WTC11 (cell line): ENCODE measurements at regions not wholly inside any gene's neighbourhood (a gene's known extent, or its start where the extent isn't known, plus 50 kb on each side); places are given as distances from the start of the nearest gene placed in this dataset.

ENCODE experiments used
- ATAC-seq: fragments of 200-7000 bp; cut with Tn5 transposase; 2 replicates; pipeline ENCODE4 v1.10.0; 2021; ENCODE audit warnings: mild to moderate bottlenecking, moderate library complexity
- CTCF ChIA-PET: fragments of 300-600 bp; sonication (Branson Sonifier 250); formaldehyde crosslinking; loops from one replicate; lab custom pipeline; 2021; ENCODE audit warnings: antibody characterized with exemption; lab: Charles Lee
- POLR2A ChIA-PET: fragments of 350-600 bp; sonication (Branson Sonifier 250); formaldehyde crosslinking; loops from one replicate; lab custom pipeline; 2021; ENCODE audit warnings: antibody characterized with exemption; lab: Charles Lee
- DNase-seq: peaks from one replicate; pipeline ENCODE4 v3.0.0; 2021; ENCODE audit warnings: low spot score
- H3K27ac Mint-ChIP-seq: 2 replicates; pipeline ENCODE4 v1.8.0; 2021; ENCODE audit warnings: mixed read lengths
- H3K27me3 Mint-ChIP-seq: 2 replicates; pipeline ENCODE4 v1.8.0; 2021; ENCODE audit warnings: low read depth, mild to moderate bottlenecking, moderate library complexity, mixed read lengths
- H3K36me3 Mint-ChIP-seq: 2 replicates; pipeline ENCODE4 v1.8.0; 2021; ENCODE audit warnings: mixed read lengths
- H3K4me1 Mint-ChIP-seq: 2 replicates; pipeline ENCODE4 v1.8.0; 2022; ENCODE audit warnings: mixed read lengths
- H3K4me3 Mint-ChIP-seq: 2 replicates; pipeline ENCODE4 v1.8.0; 2021; ENCODE audit warnings: mild to moderate bottlenecking, moderate library complexity, mixed read lengths
- H3K9me3 Mint-ChIP-seq: 2 replicates; pipeline ENCODE4 v1.8.0; 2021; ENCODE audit warnings: mixed read lengths
- ARID4B ChIP-seq: sonication (generic); formaldehyde crosslinking; IDR thresholded peaks from 2 replicates; pipeline ENCODE4 v1.8.0; 2023; ENCODE audit warnings: missing genetic modification reagents, mild to moderate bottlenecking, borderline replicate concordance
- ATF1 ChIP-seq: sonication (generic); formaldehyde crosslinking; IDR thresholded peaks from 2 replicates; pipeline ENCODE4 v1.8.1; 2023; ENCODE audit warnings: mild to moderate bottlenecking, moderate library complexity, missing genetic modification reagents
- ERG ChIP-seq: fragments of 250-450 bp; sonication (Bioruptor Pico); IDR thresholded peaks from 2 replicates; pipeline ENCODE4 v1.8.0; 2021; ENCODE audit warnings: mild to moderate bottlenecking
- ESRRA ChIP-seq: sonication (generic); formaldehyde crosslinking; IDR thresholded peaks from 2 replicates; pipeline ENCODE4 v1.8.1; 2022; ENCODE audit warnings: mild to moderate bottlenecking, missing genetic modification reagents, borderline replicate concordance
- ETV6 ChIP-seq: sonication (generic); formaldehyde crosslinking; IDR thresholded peaks from 2 replicates; pipeline ENCODE4 v1.8.1; 2022; ENCODE audit warnings: mild to moderate bottlenecking, missing genetic modification reagents
- FOXP1 ChIP-seq: sonication (generic); formaldehyde crosslinking; IDR thresholded peaks from 2 replicates; pipeline ENCODE4 v1.8.0; 2022; ENCODE audit warnings: missing genetic modification reagents, mild to moderate bottlenecking, moderate library complexity, borderline replicate concordance
- GABPB1 ChIP-seq: sonication (generic); formaldehyde crosslinking; IDR thresholded peaks from 2 replicates; pipeline ENCODE4 v1.8.1; 2023; ENCODE audit warnings: mild to moderate bottlenecking, missing genetic modification reagents
- IRF1 ChIP-seq: sonication (generic); formaldehyde crosslinking; IDR thresholded peaks from 2 replicates; pipeline ENCODE4 v1.8.0; 2023; ENCODE audit warnings: missing genetic modification reagents
- JUN ChIP-seq: sonication (generic); formaldehyde crosslinking; IDR thresholded peaks from 2 replicates; pipeline ENCODE4 v1.8.0; 2023; ENCODE audit warnings: mild to moderate bottlenecking, missing genetic modification reagents
- MAX ChIP-seq: sonication (generic); formaldehyde crosslinking; IDR thresholded peaks from 2 replicates; pipeline ENCODE4 v1.8.0; 2022; ENCODE audit warnings: mild to moderate bottlenecking, missing genetic modification reagents
- NFATC4 ChIP-seq: fragments of 250-450 bp; sonication (Bioruptor Pico); IDR thresholded peaks from 2 replicates; pipeline ENCODE4 v1.9.0; 2021; ENCODE audit warnings: mild to moderate bottlenecking
- NR2C2 ChIP-seq: sonication (generic); formaldehyde crosslinking; IDR thresholded peaks from 2 replicates; pipeline ENCODE4 v1.8.0; 2022; ENCODE audit warnings: mild to moderate bottlenecking, missing genetic modification reagents
- ZNF232 ChIP-seq: sonication (generic); formaldehyde crosslinking; IDR thresholded peaks from 2 replicates; pipeline ENCODE4 v1.8.0; 2022; ENCODE audit warnings: mild to moderate bottlenecking, missing genetic modification reagents
- ZNF263 ChIP-seq: sonication (generic); formaldehyde crosslinking; IDR thresholded peaks from 2 replicates; pipeline ENCODE4 v1.8.1; 2022; ENCODE audit warnings: low read depth, mild to moderate bottlenecking, moderate library complexity, missing genetic modification reagents
- ZNF423 ChIP-seq: fragments of 250-450 bp; sonication (Bioruptor Pico); IDR thresholded peaks from 2 replicates; pipeline ENCODE4 v2.1.2; 2022; ENCODE audit warnings: mild to moderate bottlenecking, moderate library complexity
- ZNF532 ChIP-seq: fragments of 250-450 bp; sonication (Bioruptor Pico); IDR thresholded peaks from 2 replicates; pipeline ENCODE4 v1.9.0; 2021; ENCODE audit warnings: mild to moderate bottlenecking, borderline replicate concordance
- TF ChIP-seq, protein P1 (sequence below): fragments of 250-450 bp; sonication (Bioruptor Pico); IDR thresholded peaks from 2 replicates; pipeline ENCODE4 v1.9.0; 2021; ENCODE audit warnings: moderate library complexity, mild to moderate bottlenecking, inconsistent platforms, borderline replicate concordance
- TF ChIP-seq, protein P2 (sequence below): sonication (generic); formaldehyde crosslinking; IDR thresholded peaks from 2 replicates; pipeline ENCODE4 v1.8.1; 2023; ENCODE audit warnings: mild to moderate bottlenecking, missing genetic modification reagents, borderline replicate concordance

DNA sequence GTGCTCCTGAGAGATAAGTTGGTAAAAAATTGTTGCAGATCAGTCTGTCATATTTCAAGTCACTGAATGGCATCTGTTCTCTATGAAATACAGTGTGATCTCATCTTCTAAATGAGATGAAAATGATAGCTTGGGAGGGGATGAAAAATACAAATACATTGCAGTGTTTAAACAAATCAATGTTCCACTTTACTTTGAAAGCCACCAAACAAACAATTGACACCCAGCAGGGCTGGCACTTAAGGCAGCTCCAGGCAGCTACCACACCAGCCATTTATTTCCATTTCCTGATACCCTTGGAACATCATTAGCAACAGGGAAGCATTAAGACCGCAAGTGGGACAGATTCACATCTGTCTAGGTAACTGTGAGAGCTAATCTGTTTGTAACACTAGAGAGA is 827.6 kb upstream of the KIF2B start (continued):
- TF ChIP-seq ZNF532, result no peak

DNA sequence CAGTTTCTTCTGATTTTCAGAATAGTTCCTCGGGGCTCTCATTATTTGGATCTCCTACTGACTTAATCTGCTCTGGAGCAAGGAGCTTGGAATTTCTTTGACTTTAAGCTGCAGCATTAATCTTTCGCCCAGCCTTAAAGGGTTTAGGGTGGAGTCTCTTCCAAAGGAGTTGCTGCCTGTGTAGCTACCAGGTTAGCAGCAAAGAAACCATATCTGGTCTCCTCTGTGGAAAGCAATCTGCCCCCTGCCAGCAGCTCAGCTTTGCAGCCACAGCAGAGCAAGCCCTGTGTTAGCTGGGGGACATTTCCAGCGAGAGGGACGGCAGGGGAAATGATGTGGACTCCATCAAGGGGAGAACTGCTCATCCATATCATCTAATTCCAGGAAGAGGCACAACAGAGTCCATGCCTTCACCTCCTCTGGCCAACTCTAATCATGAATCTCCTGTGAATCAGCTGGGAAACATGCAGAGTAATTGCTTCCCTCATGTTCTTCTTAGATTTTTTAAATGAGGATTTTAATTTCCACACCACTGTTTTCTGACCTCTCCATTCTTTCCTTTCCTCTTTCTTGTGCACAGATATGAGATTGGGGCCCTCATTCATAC is 827.6 kb upstream of the CA10 start:
- TF ChIP-seq, protein P1, sequence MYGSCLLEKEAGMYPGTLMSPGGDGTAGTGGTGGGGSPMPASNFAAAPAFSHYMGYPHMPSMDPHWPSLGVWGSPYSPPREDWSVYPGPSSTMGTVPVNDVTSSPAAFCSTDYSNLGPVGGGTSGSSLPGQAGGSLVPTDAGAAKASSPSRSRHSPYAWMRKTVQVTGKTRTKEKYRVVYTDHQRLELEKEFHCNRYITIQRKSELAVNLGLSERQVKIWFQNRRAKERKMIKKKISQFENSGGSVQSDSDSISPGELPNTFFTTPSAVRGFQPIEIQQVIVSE, result no peak
- TF ChIP-seq ATF1 (CRISPR knock-in tag) (no peak), ZNF263 (no peak), ZNF232 (CRISPR knock-in tag) (no peak), IRF1 (no peak)
- TF ChIP-seq, protein P2, sequence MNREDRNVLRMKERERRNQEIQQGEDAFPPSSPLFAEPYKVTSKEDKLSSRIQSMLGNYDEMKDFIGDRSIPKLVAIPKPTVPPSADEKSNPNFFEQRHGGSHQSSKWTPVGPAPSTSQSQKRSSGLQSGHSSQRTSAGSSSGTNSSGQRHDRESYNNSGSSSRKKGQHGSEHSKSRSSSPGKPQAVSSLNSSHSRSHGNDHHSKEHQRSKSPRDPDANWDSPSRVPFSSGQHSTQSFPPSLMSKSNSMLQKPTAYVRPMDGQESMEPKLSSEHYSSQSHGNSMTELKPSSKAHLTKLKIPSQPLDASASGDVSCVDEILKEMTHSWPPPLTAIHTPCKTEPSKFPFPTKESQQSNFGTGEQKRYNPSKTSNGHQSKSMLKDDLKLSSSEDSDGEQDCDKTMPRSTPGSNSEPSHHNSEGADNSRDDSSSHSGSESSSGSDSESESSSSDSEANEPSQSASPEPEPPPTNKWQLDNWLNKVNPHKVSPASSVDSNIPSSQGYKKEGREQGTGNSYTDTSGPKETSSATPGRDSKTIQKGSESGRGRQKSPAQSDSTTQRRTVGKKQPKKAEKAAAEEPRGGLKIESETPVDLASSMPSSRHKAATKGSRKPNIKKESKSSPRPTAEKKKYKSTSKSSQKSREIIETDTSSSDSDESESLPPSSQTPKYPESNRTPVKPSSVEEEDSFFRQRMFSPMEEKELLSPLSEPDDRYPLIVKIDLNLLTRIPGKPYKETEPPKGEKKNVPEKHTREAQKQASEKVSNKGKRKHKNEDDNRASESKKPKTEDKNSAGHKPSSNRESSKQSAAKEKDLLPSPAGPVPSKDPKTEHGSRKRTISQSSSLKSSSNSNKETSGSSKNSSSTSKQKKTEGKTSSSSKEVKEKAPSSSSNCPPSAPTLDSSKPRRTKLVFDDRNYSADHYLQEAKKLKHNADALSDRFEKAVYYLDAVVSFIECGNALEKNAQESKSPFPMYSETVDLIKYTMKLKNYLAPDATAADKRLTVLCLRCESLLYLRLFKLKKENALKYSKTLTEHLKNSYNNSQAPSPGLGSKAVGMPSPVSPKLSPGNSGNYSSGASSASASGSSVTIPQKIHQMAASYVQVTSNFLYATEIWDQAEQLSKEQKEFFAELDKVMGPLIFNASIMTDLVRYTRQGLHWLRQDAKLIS (CRISPR knock-in tag), result no peak
- ChIA-PET POLR2A (no interaction called here), CTCF (no interaction called here)
- DNase-seq (no peak), ATAC-seq (peak; percentile 41; the same call in 1 of the 2 replicates)
- Mint-ChIP-seq H3K4me1 (no peaks in the 10 kb centered on the region; the same call in 1 of the 2 replicates), H3K27ac (no peak overlapping the region), H3K4me3 (no peak overlapping the region), H3K9me3 (peaks cover 54% of the 10 kb centered on the region), H3K36me3 (peaks cover 22% of the 10 kb centered on the region), H3K27me3 (peaks cover 3% of the 10 kb centered on the region; the same call in 1 of the 2 replicates)

DNA sequence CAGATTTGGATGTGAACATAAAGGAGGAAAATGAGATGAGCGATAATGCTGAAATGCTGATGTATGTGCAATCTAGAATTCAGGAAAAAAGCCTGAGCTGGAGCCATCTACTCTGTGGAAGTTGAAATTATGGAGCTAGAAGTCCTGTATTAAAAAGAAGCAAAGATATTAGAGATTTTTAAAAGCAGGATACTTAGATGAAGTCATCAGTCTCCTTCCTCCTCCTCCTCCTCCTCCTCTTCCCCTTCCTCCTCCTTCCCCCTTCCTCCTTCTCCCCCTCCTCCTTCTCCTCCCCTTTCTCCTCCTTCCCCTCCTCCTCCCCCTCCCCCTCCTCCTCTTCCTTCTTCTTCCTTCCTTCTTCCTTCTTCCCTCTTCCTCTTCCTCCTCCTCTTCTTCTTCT is 823.8 kb upstream of the CA10 start:
- H3K27me3 Mint-ChIP-seq, result peaks cover 3% of the 10 kb centered on the region; the same call in 1 of the 2 replicates
- DNase-seq, result no peak
- H3K36me3 Mint-ChIP-seq, result peaks cover 18% of the 10 kb centered on the region
- H3K27ac Mint-ChIP-seq, result no peak overlapping the region
- ChIA-PET POLR2A (no interaction called here), CTCF (interaction anchor here (0.6 kb wide), 1 partner anchor 168 kb away, joined by 3 read pairs; no protein-coding TSS in a partner anchor)
- no peaks in the 10 kb centered on the region; the same call in 1 of the 2 replicates for H3K4me1 Mint-ChIP-seq
- no peak for ATAC-seq
- H3K9me3 Mint-ChIP-seq, result peaks cover 49% of the 10 kb centered on the region
- H3K4me3 Mint-ChIP-seq, result no peak overlapping the region
- TF ChIP-seq JUN, result no peak
- no peak for TF ChIP-seq GABPB1
- TF ChIP-seq ERG, result no peak
- no peak for TF ChIP-seq FOXP1 (CRISPR knock-in tag)
- TF ChIP-seq ESRRA (CRISPR knock-in tag), result no peak
- TF ChIP-seq ZNF423 (CRISPR knock-in tag), result no peak
- no peak for TF ChIP-seq ETV6 (CRISPR knock-in tag)
- TF ChIP-seq NR2C2 (CRISPR knock-in tag), result no peak
- no peak for TF ChIP-seq NFATC4 (CRISPR knock-in tag)
- TF ChIP-seq ARID4B, result no peak
- TF ChIP-seq MAX, result no peak
